ENCODE measurements at regions not wholly inside any gene's neighbourhood (a gene's known extent, or its start where the extent isn't known, plus 50 kb on each side); places are given as distances from the start of the nearest gene placed in this dataset.
A peak's percentile ranks its signal among the peaks of the same experiment; 100 is the strongest.

- DNase-seq, result no peak
Measured at GRCh38 chr10:52865213-52865612, 92.6 kb upstream of the MBL2 start.

- DNase-seq, result peak; percentile 90
Measured at GRCh38 chr10:52864201-52865106, 91.9 kb upstream of the MBL2 start.

DNA sequence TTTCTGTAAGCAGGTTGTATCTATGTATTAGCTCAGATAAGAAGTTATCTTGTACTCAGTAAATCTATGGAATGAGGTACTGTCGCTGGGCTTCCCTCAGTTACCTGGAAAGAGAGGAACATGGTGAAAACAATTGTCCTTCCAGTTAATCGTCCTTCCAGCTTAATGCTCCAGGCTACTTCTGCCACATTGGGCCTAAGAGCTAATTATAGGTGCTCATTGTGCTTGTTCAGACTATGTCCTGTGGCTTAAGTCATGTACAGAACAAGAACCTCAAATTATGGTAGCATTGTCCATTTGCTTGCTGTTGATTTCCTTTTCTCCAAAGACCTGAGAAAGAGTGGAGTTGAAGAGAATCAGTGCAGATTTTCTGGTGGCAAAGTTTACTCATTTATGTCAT, 86.1 kb upstream of the MBL2 start:
- DNase-seq, result no peak

DNA sequence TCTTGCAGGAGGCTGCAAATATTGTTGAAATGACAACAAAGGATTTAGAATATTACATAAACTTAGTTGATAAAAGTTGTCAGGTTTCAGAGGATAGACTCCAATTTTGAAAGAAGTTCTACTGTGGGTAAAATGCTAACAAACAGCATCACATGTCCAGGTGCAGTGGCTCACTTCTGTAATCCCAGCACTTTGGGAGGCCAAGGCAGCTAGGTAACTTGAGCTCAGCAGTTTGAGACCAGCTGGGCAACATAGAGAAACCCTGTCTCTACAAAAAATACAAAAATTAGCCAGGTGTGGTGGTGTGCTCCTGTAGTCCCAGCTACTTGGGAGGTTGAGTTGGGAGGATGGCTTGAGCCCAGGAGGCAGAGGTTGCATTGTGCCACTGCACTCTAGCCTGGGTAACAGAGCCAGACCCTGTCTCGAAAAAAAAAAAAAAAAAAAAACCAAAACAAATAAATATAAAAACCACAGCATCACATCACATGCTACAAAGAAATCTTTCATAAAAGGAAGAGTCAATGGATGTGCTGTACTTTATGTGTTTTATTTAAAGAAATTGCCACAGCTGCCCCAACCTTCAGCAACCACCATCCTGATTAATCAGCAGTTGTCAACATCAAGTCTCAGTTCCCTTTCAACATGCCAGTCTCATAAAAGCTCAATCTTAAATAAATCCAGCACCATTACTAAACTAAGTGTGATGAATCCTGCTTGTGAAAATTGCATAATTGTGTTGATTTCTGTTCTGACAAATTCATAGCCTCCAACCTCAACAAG, 83.2 kb upstream of the MBL2 start:
- DNase-seq, result no peak

- no peak for DNase-seq
Measured at GRCh38 chr10:52853704-52854103, 81.1 kb upstream of the MBL2 start.

DNA sequence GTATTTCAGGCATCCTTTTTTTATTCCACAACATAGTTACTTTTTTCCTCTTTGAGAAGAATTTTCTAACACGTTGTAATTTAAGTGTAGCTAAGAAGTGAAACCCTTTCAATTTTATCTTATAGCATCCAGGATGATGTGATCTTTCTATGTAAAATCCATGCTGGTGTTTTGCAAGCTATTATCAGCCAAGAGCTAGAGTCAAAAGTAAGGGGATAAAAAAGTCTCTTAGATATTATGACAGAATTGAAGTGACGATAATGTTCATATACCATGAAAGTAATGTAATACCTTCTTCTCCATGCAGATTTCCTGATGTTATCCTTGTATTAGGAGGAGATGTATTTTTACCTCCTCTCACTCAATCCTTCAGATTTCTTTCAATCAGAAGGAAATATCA, 64.2 kb upstream of the MBL2 start:
- DNase-seq, result no peak

All from EL (cell line).